Osteoblast (primary cell): ENCODE measurements at regions not wholly inside any gene's neighbourhood (a gene's known extent, or its start where the extent isn't known, plus 50 kb on each side); places are given as distances from the start of the nearest gene placed in this dataset.
"Not testable (repeated sequence)": the region's sequence is repeated elsewhere in the genome, so short reads cannot be mapped to it uniquely, and the experiment has no call there.

Experiments used
- DNase-seq: peaks from one replicate; pipeline ENCODE4 v3.0.0; 2011; ENCODE audit warnings: low spot score, mixed read lengths; ENCODE audit not compliant: insufficient read length; ENCODE audit errors: missing footprints
- H2AFZ ChIP-seq: 2 replicates; pipeline ENCODE4 v1.6.0; 2011; ENCODE audit warnings: mild to moderate bottlenecking, low read length
- H3K27ac ChIP-seq: 2 replicates; pipeline ENCODE4 v1.5.1; 2011; ENCODE audit warnings: mild to moderate bottlenecking, low read depth, low read length, moderate library complexity
- H3K27me3 ChIP-seq: 2 replicates; pipeline ENCODE4 v1.6.0; 2012; ENCODE audit warnings: mild to moderate bottlenecking, control low read depth, inconsistent platforms, low read length, moderate library complexity; ENCODE audit not compliant: insufficient read depth
- H3K36me3 ChIP-seq: 2 replicates; pipeline ENCODE4 v1.5.1; 2011; ENCODE audit warnings: mild to moderate bottlenecking, low read length, control low read depth, moderate library complexity; ENCODE audit not compliant: insufficient read depth
- H3K4me1 ChIP-seq: 2 replicates; pipeline ENCODE4 v1.5.1; 2011; ENCODE audit warnings: mild to moderate bottlenecking, low read length, control low read depth, moderate library complexity; ENCODE audit not compliant: insufficient read depth
- H3K4me2 ChIP-seq: 2 replicates; pipeline ENCODE4 v1.6.0; 2011; ENCODE audit warnings: mild to moderate bottlenecking, low read length; ENCODE audit not compliant: insufficient read depth
- H3K4me3 ChIP-seq: fragments of 200-600 bp; sonication (generic); 3 replicates; pipeline ENCODE4 v1.5.1; 2012; ENCODE audit warnings: mild to moderate bottlenecking, low read length, inconsistent platforms; ENCODE audit not compliant: insufficient read depth
- H3K79me2 ChIP-seq: 2 replicates; pipeline ENCODE4 v1.6.0; 2012; ENCODE audit warnings: mild to moderate bottlenecking, low read length, control low read depth, inconsistent platforms; ENCODE audit not compliant: insufficient read depth
- H3K9me3 ChIP-seq: 2 replicates; pipeline ENCODE4 v1.5.1; 2011; ENCODE audit warnings: low read depth, low read length, control low read depth
- H4K20me1 ChIP-seq: 2 replicates; pipeline ENCODE4 v1.6.0; 2012; ENCODE audit warnings: mild to moderate bottlenecking, low read length, control low read depth; ENCODE audit not compliant: insufficient read depth
- TF ChIP-seq, protein P1 (sequence below): IDR thresholded peaks from 2 replicates; pipeline ENCODE4 v1.5.1; 2011; ENCODE audit warnings: mild to moderate bottlenecking, low read depth, low read length, moderate library complexity; ENCODE audit errors: extremely low read depth

DNA sequence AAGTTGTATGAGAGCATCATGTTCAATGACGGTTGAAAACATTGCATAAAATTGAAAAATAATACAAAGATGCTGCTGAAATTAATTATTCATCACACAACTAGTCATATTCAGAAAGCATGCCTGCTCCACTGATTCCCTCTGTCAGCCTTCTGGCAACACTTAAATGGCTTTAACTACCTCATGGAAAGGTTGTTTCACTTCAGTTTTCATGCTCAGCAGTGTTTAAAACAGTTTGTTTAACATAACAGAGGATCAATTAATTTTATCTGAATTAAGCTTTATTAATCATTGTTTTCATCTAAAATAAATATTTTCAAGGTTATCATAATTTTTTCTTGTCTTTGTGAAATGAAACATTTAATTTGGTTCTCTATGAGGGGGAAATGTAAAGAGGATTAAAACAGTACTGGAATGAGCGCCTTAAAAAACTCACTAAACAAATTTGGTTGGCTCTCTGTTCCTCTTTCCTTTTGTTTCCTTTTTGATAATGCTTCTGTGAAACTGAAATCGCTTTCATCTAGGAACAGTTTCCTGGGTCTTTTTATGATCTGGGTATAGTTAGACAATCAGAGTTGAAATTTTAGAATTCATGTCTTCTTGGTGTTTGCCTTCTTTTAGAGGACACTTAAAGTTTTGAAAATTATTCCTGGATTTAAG is 427.4 kb downstream of the SH2D4B start:
- Histone ChIP-seq H3K27me3 (no peaks in the 10 kb centered on the region), H4K20me1 (no peaks in the 10 kb centered on the region), H3K36me3 (no peaks in the 10 kb centered on the region), H3K9me3 (no peaks in the 10 kb centered on the region), H3K4me1 (no peaks in the 10 kb centered on the region), H3K4me2 (no peak overlapping the region), H3K4me3 (no peak overlapping the region), H2AFZ (no peak overlapping the region), H3K27ac (no peak overlapping the region), H3K79me2 (no peaks in the 10 kb centered on the region)
- DNase-seq, result no peak
- TF ChIP-seq, protein P1, sequence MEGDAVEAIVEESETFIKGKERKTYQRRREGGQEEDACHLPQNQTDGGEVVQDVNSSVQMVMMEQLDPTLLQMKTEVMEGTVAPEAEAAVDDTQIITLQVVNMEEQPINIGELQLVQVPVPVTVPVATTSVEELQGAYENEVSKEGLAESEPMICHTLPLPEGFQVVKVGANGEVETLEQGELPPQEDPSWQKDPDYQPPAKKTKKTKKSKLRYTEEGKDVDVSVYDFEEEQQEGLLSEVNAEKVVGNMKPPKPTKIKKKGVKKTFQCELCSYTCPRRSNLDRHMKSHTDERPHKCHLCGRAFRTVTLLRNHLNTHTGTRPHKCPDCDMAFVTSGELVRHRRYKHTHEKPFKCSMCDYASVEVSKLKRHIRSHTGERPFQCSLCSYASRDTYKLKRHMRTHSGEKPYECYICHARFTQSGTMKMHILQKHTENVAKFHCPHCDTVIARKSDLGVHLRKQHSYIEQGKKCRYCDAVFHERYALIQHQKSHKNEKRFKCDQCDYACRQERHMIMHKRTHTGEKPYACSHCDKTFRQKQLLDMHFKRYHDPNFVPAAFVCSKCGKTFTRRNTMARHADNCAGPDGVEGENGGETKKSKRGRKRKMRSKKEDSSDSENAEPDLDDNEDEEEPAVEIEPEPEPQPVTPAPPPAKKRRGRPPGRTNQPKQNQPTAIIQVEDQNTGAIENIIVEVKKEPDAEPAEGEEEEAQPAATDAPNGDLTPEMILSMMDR, result no peak

- H3K36me3 ChIP-seq, result no peaks in the 10 kb centered on the region
- no peak overlapping the region for H2AFZ ChIP-seq
- no peak overlapping the region for H3K27ac ChIP-seq
- H4K20me1 ChIP-seq, result no peaks in the 10 kb centered on the region
- no peak overlapping the region for H3K4me2 ChIP-seq
- H3K79me2 ChIP-seq, result no peaks in the 10 kb centered on the region
- no peak for DNase-seq
- H3K27me3 ChIP-seq, result no peaks in the 10 kb centered on the region
- H3K4me1 ChIP-seq, result no peaks in the 10 kb centered on the region
- TF ChIP-seq, protein P1, result no peak
- H3K9me3 ChIP-seq, result no peaks in the 10 kb centered on the region
- H3K4me3 ChIP-seq, result no peak overlapping the region
Observed at GRCh38 chr10:80966326-80966986, 428.8 kb downstream of the SH2D4B start.

- not testable (repeated sequence) for H3K27ac ChIP-seq, H3K27me3 ChIP-seq, H2AFZ ChIP-seq, H3K4me1 ChIP-seq, H3K4me3 ChIP-seq, H4K20me1 ChIP-seq, H3K79me2 ChIP-seq, H3K9me3 ChIP-seq, H3K36me3 ChIP-seq, DNase-seq, H3K4me2 ChIP-seq
Observed at GRCh38 chr10:80967357-80967756, 429.7 kb downstream of the SH2D4B start.

DNA sequence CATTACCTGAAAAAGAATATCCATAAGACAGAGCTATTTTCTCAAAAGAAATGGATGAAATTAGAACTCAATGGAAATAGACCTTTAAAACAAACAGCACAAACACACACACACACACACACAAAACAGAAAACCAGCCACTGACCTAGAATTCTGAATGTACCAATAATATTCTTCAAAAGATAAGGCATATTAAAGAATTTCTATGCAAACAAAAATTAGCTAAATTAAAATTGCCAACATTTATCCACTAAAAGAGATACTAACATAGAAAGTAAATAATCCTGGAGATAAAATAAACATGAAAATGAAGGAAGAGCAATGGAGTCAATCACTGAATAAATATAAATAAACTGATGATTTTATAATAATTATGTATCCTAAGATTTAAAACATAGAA is 431.2 kb downstream of the SH2D4B start:
- Histone ChIP-seq H3K4me1 (no peaks in the 10 kb centered on the region), H3K9me3 (no peaks in the 10 kb centered on the region), H3K36me3 (no peaks in the 10 kb centered on the region), H3K79me2 (no peaks in the 10 kb centered on the region), H2AFZ (no peak overlapping the region), H3K27me3 (no peaks in the 10 kb centered on the region), H4K20me1 (no peaks in the 10 kb centered on the region), H3K27ac (no peak overlapping the region), H3K4me3 (no peak overlapping the region), H3K4me2 (no peak overlapping the region)
- TF ChIP-seq, protein P1, result no peak
- no peak for DNase-seq
